ENCODE measurements at regions not wholly inside any gene's neighbourhood (a gene's known extent, or its start where the extent isn't known, plus 50 kb on each side); places are given as distances from the start of the nearest gene placed in this dataset.

DNA sequence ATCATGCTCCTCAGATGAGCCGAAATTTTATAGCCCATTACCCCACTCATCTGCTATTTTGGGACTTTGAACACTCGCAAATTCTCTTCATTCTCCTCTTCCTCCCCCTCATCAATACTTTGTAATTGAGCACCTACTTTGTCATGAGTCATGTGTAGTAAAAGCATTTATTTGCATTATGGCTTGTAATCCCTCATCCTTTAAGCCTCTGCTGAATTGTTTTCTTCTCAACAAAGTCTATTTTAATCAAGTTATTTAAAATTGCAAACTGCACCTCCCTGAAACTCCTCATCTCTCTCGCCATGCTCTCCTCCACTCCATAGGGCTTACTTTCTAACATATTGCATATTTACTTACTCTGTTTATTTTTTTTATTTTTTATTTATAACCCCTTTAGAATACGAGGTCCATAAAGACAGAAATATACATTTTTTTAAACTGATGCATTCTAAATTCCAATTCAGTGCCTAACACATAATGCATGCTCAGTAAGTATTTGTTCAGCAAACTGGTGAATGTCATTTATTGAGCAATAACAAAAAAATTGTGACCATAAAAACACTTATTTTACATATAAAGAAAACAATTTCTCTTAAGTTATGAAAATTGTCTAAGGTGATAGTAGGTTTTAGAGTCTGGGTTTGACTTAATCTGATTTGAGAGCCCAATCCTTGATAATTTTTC is 161.7 kb downstream of the FASLG start:
- Mint-ChIP-seq H3K4me1 (peaks cover 29 to 49% (median 44%) of the 10 kb centered on the region in 3 donors), H3K4me3 (peak overlapping the region in 1 of 7 donors; percentile 2), H3K9me3 (peaks cover 0 to 4% (median 0%) of the 10 kb centered on the region in 5 donors), H3K27me3 (no peaks in the 10 kb centered on the region), H3K36me3 (peaks cover 0 to 6% (median 0%) of the 10 kb centered on the region in 3 donors), H3K27ac (peak overlapping the region in 4 of 8 donors; percentile 14 to 64 (median 32))
- Histone ChIP-seq H3K9me3 (ENCODE audit: low read length) (no peaks in the 10 kb centered on the region), H3K4me1 (ENCODE audit: insufficient read depth, low read length) (peaks cover 21% of the 10 kb centered on the region), H3K27ac (ENCODE audit: low read depth, low read length) (no peak overlapping the region), H3K27me3 (ENCODE audit: insufficient read depth, low read length, poor library complexity, severe bottlenecking) (no peaks in the 10 kb centered on the region), H3K4me3 (ENCODE audit: low read length) (no peak overlapping the region), H3K36me3 (ENCODE audit: insufficient read depth, low read length) (no peaks in the 10 kb centered on the region)
- no peak for DNase-seq
- ChIA-PET POLR2A (no interaction called here), CTCF (interaction anchor here (0.9 to 2.3 kb wide), 2 partner anchors 76 to 382 kb away, joined by 3 to 7 read pairs; no protein-coding TSS in a partner anchor)

DNA sequence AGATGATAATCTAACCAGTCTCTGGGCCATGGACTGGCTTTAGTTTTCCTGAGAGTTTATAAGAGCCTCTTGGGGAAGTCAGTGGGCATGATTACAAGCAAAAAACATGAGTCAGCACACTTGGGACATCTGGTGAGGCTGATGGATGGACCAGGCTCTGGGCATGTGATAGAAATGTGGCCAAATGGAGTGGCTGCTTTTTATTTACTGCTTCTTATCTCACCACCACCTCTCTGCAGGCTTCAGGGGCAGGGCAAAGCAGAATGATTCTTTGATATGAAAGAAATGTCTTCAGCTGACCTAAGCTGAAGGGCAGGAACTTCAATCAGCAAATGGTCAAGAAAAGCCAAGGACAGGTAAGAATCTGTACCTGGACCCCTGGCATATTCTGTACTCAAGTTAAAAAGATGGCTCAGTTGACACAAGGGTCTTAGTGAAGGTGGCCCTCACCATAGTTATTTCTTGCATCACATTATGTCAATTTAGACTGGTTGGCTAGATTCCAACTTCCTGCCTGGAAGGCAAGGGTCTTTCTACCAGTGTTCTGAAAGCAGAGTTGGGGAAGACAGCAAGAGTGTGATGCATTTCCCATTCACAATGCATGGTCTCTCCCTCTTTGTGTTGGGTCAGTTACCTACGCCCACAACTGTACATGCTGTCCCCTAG is 162.8 kb downstream of the FASLG start:
- H3K27me3 Mint-ChIP-seq: no peaks in the 10 kb centered on the region
- no peaks in the 10 kb centered on the region for H3K27me3 ChIP-seq (ENCODE audit: insufficient read depth, low read length, poor library complexity, severe bottlenecking)
- POLR2A ChIA-PET: no interaction called here
- H3K27ac ChIP-seq (ENCODE audit: low read depth, low read length): no peak overlapping the region
- no peaks in the 10 kb centered on the region for H3K36me3 ChIP-seq (ENCODE audit: insufficient read depth, low read length)
- H3K4me1 ChIP-seq (ENCODE audit: insufficient read depth, low read length): peaks cover 29% of the 10 kb centered on the region
- H3K4me3 ChIP-seq (ENCODE audit: low read length): no peak overlapping the region
- CTCF ChIA-PET: interaction anchor here (0.9 kb wide), 1 partner anchor 77 kb away, joined by 3 read pairs; no protein-coding TSS in a partner anchor
- no peaks in the 10 kb centered on the region for H3K9me3 Mint-ChIP-seq
- peak overlapping the region in 2 of 8 donors; percentile 14 to 17 for H3K27ac Mint-ChIP-seq
- peaks cover 0 to 4% (median 0%) of the 10 kb centered on the region in 3 donors for H3K36me3 Mint-ChIP-seq
- no peak for DNase-seq
- H3K4me3 Mint-ChIP-seq: no peak overlapping the region
- H3K9me3 ChIP-seq (ENCODE audit: low read length): no peaks in the 10 kb centered on the region
- peaks cover 24 to 39% (median 38%) of the 10 kb centered on the region in 3 donors for H3K4me1 Mint-ChIP-seq

DNA sequence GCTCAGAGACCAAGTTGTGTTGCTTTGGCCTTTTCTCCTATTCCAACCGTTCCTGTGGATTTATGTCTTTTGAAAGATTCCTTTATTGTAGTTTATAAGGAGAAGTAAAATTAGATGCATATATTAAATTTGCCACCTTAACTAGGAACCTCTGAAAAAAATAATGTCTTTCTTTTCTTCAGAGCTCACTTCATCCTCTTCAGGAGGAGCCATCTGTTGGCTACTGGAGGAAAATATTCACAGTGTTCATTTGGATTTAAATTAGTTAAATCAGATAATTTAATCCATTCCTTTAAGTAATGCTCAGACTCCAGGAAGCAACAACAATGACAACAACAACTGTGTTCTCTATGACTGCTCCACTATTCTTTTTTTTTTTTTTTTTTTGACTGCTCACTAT is 164.0 kb downstream of the FASLG start:
- no peaks in the 10 kb centered on the region for H3K9me3 ChIP-seq (ENCODE audit: low read length)
- no peaks in the 10 kb centered on the region for H3K36me3 ChIP-seq (ENCODE audit: insufficient read depth, low read length)
- no peak for DNase-seq
- Mint-ChIP-seq H3K27me3 (no peaks in the 10 kb centered on the region), H3K4me3 (no peak overlapping the region), H3K9me3 (no peaks in the 10 kb centered on the region), H3K27ac (peak overlapping the region in 2 of 8 donors; percentile 13 to 75), H3K4me1 (peaks cover 20 to 27% (median 27%) of the 10 kb centered on the region in 3 donors), H3K36me3 (peaks cover 0 to 4% (median 0%) of the 10 kb centered on the region in 3 donors)
- no peaks in the 10 kb centered on the region for H3K27me3 ChIP-seq (ENCODE audit: insufficient read depth, low read length, poor library complexity, severe bottlenecking)
- no peak overlapping the region for H3K4me3 ChIP-seq (ENCODE audit: low read length)
- CTCF ChIA-PET: interaction anchor here (0.7 kb wide), 2 partner anchors 12 to 380 kb away, joined by 3 read pairs; no protein-coding TSS in a partner anchor
- POLR2A ChIA-PET: no interaction called here
- peaks cover 38% of the 10 kb centered on the region for H3K4me1 ChIP-seq (ENCODE audit: insufficient read depth, low read length)
- H3K27ac ChIP-seq (ENCODE audit: low read depth, low read length): no peak overlapping the region

DNA sequence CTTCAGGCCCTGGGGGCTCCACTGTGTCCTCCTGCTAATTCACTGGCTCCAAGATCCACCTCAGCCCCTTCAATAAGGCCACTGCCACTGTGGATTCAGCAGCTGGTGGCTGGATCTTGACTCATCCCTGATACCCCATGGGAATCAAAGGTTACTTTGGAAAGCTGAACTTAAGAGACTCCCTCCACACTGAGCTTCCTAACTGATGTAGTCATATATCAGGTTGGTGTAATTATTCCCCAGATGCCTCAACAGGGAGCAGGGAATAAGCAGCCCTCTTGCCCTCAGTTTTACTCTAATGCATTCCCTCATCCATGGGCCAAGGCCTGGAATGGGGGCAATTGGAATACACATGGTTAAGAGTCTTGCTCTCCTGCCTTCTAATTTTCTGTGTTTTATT is 164.6 kb downstream of the FASLG start:
- H3K27ac ChIP-seq (ENCODE audit: low read depth, low read length): no peak overlapping the region
- H3K4me1 ChIP-seq (ENCODE audit: insufficient read depth, low read length): peaks cover 38% of the 10 kb centered on the region
- Mint-ChIP-seq H3K27me3 (no peaks in the 10 kb centered on the region), H3K9me3 (no peaks in the 10 kb centered on the region), H3K27ac (peak overlapping the region in 1 of 8 donors; percentile 25), H3K4me1 (peaks cover 16 to 21% (median 20%) of the 10 kb centered on the region in 3 donors), H3K36me3 (peaks cover 0 to 4% (median 0%) of the 10 kb centered on the region in 3 donors), H3K4me3 (no peak overlapping the region)
- H3K27me3 ChIP-seq (ENCODE audit: insufficient read depth, low read length, poor library complexity, severe bottlenecking): no peaks in the 10 kb centered on the region
- H3K9me3 ChIP-seq (ENCODE audit: low read length): no peaks in the 10 kb centered on the region
- no peak overlapping the region for H3K4me3 ChIP-seq (ENCODE audit: low read length)
- DNase-seq: no peak
- ChIA-PET POLR2A (no interaction called here), CTCF (no interaction called here)
- H3K36me3 ChIP-seq (ENCODE audit: insufficient read depth, low read length): no peaks in the 10 kb centered on the region

DNA sequence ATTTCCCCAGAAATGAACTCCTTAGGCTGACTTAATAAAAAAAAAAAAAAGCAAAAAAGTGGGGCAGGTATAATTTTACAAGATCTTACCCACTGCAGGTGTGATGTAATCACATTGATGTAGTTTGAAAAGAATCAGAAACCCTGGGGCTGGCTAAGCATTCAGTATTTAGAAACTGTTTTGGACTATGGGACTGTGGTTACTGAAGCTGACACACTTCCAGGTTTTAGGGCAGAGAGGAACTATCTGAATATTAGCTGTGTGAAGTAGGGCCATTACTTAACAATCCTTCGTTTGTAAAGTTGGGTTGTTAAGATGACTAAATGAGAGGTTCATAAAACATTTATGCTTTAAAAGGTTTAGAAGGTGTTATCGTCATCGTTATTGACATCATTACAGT is 165.3 kb downstream of the FASLG start:
- ChIA-PET POLR2A (no interaction called here), CTCF (interaction anchor here (1.4 to 5.2 kb wide), 3 partner anchors 45 to 380 kb away, joined by 3 to 56 read pairs (median 5); partner anchors contain the start of gene TNFSF4)
- Histone ChIP-seq H3K4me1 (ENCODE audit: insufficient read depth, low read length) (peaks cover 32% of the 10 kb centered on the region), H3K4me3 (ENCODE audit: low read length) (no peak overlapping the region), H3K27ac (ENCODE audit: low read depth, low read length) (no peak overlapping the region), H3K36me3 (ENCODE audit: insufficient read depth, low read length) (no peaks in the 10 kb centered on the region), H3K9me3 (ENCODE audit: low read length) (no peaks in the 10 kb centered on the region), H3K27me3 (ENCODE audit: insufficient read depth, low read length, poor library complexity, severe bottlenecking) (no peaks in the 10 kb centered on the region)
- DNase-seq: no peak
- Mint-ChIP-seq H3K36me3 (peaks cover 0 to 4% (median 0%) of the 10 kb centered on the region in 3 donors), H3K9me3 (no peaks in the 10 kb centered on the region), H3K4me1 (peaks cover 10 to 14% (median 14%) of the 10 kb centered on the region in 3 donors), H3K4me3 (no peak overlapping the region), H3K27me3 (no peaks in the 10 kb centered on the region), H3K27ac (peak overlapping the region in 1 of 8 donors; percentile 54)

DNA sequence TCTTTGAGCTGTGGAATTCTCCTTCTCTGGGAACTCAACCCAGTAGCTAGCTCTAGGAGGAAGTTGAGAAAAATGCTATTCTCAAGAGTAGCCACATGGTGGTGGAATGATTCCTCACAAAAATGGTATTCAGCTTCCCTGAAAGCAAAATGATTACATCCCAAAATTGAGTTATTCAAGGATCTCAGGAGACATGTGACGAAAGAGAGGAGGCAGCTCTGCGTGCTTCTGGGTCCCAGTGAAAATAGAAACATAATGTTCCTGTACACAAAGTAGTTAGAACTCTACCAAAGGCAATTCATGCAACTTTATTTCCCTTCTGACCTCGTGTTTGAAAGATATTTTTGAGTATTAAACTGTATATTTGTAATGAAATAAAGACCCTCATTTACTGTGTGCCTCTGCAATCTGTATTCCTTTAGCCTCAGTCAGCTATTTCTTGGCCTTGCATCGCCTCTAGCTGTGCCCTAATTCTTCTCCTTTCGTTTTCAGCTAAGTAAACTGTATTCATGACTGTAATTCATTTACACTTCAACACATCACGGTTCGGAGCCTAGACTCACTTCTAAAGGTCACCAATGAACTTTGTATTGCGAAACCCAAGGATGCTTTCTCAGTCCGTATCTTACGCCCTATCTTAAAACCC is 167.3 kb downstream of the FASLG start:
- Mint-ChIP-seq H3K4me1 (no peaks in the 10 kb centered on the region), H3K27me3 (no peaks in the 10 kb centered on the region), H3K27ac (no peak overlapping the region), H3K36me3 (peaks cover 0 to 2% (median 0%) of the 10 kb centered on the region in 3 donors), H3K4me3 (no peak overlapping the region), H3K9me3 (no peaks in the 10 kb centered on the region)
- Histone ChIP-seq H3K9me3 (ENCODE audit: low read length) (no peaks in the 10 kb centered on the region), H3K4me3 (ENCODE audit: low read length) (peak overlapping the region; percentile 19), H3K4me1 (ENCODE audit: insufficient read depth, low read length) (peaks cover 25% of the 10 kb centered on the region), H3K36me3 (ENCODE audit: insufficient read depth, low read length) (no peaks in the 10 kb centered on the region), H3K27ac (ENCODE audit: low read depth, low read length) (no peak overlapping the region), H3K27me3 (ENCODE audit: insufficient read depth, low read length, poor library complexity, severe bottlenecking) (no peaks in the 10 kb centered on the region)
- ChIA-PET POLR2A (no interaction called here), CTCF (interaction anchor here (0.7 to 5.2 kb wide), 15 partner anchors 9 to 603 kb away, joined by 3 to 56 read pairs (median 4); partner anchors contain the start of gene TNFSF4)
- no peak for DNase-seq

DNA sequence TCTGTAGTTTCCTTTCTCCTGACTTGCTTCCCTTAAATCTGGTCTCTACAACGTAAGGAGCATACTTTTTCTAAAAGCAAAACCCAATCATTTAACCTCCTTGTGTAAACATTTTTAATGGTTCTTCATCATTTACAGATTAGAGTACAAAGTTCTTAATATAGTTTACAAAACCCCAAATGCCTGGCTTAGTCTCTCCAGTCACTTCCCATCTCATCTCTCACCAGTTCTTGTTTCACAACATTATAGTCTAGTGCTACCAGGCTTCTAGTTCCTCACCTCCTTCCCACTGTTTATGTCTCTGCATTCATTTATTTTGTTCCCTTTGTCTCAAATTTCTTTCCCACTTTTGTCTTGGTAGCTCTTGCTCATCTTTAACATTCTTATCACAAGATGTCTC is 168.4 kb downstream of the FASLG start:
- Histone ChIP-seq H3K36me3 (ENCODE audit: insufficient read depth, low read length) (no peaks in the 10 kb centered on the region), H3K9me3 (ENCODE audit: low read length) (no peaks in the 10 kb centered on the region), H3K4me3 (ENCODE audit: low read length) (no peak overlapping the region), H3K27me3 (ENCODE audit: insufficient read depth, low read length, poor library complexity, severe bottlenecking) (no peaks in the 10 kb centered on the region), H3K27ac (ENCODE audit: low read depth, low read length) (no peak overlapping the region), H3K4me1 (ENCODE audit: insufficient read depth, low read length) (peaks cover 29% of the 10 kb centered on the region)
- no peaks in the 10 kb centered on the region for H3K27me3 Mint-ChIP-seq
- DNase-seq: no peak
- no peak overlapping the region for H3K4me3 Mint-ChIP-seq
- peaks cover 0 to 2% (median 0%) of the 10 kb centered on the region in 3 donors for H3K36me3 Mint-ChIP-seq
- CTCF ChIA-PET: interaction anchor here (1.0 to 5.2 kb wide), 5 partner anchors 11 to 602 kb away, joined by 3 to 56 read pairs (median 3); partner anchors contain the start of gene TNFSF4
- no peaks in the 10 kb centered on the region for H3K9me3 Mint-ChIP-seq
- POLR2A ChIA-PET: no interaction called here
- H3K4me1 Mint-ChIP-seq: peaks cover 5 to 8% (median 7%) of the 10 kb centered on the region in 3 donors
- H3K27ac Mint-ChIP-seq: no peak overlapping the region

Measured in CD8-positive, alpha-beta memory T cell (primary cell).